Limb (tissue), 2 donors: ENCODE measurements at regions not wholly inside any gene's neighbourhood (a gene's known extent, or its start where the extent isn't known, plus 50 kb on each side); places are given as distances from the start of the nearest gene placed in this dataset.
A peak's percentile ranks its signal among the peaks of the same experiment; 100 is the strongest.

Source experiments
- DNase-seq, 2 donors: peaks; one replicate each; pipeline ENCODE4 v3.0.0-alpha.2; 2016; ENCODE audit errors: extremely low spot score in 2 of 2

DNA sequence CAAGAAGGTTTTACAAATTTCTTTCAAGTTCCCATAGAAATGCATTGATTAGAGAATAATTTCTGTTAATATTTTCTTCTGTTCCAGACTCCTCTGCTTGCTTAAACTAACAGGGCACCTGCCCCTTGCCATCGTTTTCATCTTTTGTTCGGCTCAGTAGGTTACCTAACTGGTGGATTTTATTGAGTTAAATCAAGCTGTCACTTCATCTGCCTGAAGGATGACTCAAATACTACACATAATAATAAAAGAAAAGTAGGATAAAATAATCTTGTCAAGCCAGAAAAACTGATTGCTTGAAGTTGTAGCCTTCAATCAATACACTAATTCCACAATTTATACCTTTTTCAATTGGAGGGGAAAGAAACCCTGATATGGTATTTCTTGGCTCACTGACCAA is 234.0 kb downstream of the NR4A2 start:
- no peak for DNase-seq

DNA sequence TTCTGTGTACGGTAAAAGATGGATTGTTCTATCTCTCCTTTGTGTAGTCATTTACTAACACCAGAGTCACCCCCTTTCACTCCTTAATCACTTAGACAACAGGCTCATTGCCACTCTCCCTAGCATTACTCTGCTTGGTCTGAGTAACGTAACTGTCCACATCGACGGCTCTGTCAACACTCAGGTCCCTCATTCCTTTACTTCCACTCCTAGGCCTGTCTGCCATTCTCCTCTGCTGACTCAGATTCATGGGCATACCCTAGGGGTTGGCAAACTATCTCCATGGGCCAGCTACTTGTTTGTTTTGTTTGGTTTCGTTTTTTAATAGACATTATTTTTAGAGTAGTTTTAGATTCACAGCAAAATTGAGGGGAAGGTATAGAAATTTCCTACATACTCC is 243.9 kb downstream of the NR4A2 start:
- no peak for DNase-seq

DNA sequence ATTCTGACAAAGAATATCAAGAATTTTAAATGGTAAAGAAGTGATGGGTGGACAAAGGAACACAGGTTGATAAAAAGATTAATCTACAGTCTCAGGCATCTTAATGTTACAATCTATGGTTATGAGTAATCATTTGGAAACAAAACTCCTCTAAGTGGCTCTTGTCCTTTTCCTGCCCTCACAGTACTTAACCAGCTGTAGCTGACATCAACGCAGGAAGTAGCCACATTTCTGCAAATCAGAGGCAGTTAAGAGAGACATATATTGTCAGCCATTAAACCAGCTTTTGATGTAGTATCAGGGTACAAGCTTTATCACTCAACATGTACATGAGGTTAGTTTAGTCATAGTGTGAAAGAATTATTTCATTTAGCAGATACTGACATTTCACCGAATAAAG is 244.6 kb downstream of the NR4A2 start:
- DNase-seq, result peak in 1 of 2 donors; percentile 21

DNA sequence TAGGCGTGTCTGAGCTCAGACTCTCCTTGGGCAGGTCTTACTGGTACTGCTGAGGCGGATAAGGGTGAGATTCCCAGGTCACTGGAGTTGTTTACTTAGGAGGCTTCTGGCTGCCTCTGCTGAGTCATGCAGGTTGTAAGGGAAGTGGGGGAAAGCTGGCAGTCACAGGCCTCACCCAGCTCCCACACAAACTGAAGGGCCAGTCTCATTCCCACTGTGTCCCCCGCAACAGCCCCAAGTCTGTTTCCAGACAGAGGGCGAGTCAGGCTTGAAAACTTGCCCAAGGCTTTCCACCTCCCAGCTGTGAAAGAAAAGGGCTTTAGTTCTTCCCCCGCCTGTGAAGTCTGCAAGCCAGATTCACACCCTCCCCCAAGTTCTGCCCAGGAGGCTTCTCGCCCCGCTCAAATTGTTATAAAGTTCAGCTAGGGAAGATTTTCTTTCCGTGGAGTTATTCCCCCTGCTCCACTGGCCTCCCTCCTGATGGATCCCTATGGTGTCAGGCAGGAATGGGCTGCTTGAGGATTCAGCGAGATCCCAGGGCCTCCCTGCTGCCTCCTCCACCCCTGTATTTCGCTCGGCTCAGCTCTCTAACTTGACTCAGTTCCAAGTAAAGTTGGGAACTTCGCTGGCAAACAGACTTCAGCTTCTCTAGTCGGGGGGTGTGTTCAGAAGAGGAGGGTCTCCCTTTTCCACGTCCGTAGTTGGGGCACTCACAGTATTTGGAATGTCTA is 248.6 kb downstream of the NR4A2 start:
- peak in 1 of 2 donors; percentile 22 for DNase-seq

DNA sequence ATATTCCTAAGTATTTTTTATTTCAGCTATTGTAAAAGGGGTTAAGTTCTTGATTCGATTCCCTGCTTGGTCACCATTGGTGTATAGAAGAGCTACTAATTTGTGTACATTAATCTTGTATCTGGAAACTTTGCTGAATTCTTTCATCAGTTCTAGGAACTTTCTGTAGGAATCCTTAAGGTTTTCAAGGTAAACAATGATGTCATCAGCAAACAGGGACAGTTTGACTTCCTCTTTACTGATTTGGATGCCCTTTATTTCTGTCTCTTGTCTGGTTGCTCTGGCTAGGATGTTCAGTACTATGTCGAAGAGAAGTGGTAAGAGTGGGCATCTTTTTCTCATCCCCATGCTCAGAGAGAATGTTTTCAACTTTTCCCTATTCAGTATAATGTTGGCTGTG is 252.7 kb downstream of the NR4A2 start:
- no peak for DNase-seq

DNA sequence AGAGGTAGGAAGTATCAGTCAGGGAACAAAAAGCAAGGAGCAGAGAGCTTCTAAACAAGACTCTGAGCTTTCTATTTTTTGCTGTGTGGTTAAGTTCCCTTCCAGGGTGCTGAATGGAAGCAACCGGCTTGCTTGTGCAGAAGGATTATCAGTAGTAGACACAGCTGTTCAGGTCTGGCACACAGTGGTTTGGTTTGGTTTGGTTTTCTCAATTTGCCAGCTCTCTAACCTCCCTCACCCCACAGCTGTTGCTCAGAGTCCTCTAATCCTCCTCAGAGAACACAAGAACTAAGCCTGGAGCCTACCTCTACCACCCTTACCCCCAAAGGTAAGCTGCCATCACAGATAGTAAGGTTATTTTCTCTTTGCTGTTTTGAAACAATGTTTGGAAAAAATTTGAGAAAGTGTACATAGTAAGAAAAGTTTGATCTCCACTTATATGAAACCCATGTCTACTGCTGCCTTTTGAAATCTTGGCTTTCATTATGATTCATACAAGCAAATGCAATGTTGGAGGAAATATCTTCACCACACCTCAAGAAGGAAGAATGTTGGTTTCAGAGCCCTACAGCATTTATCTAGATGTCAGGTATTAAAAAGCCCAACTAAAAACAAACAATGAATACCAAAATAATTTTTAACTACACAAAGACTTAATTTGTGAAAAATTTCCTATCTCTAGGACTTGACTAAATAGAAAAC is 255.3 kb downstream of the NR4A2 start:
- DNase-seq, result no peak

DNA sequence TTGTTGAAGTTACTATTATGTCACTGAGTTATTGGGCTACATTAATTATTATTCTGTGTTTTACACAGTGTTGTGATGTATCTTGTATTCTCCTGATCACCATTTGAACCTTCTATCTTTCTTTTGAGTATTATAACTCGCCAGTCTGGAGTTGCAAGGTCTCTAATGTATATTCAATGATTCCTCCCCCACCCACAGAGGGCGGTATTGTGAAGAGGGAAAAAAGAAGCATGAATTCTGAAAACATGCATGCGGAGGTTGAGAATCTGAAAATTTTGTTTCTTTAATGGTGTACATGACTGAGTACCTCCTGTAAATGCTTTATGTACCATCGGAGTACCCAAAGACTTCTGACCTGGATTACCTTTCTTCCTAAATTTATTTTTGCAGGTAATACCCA is 266.6 kb downstream of the NR4A2 start:
- no peak for DNase-seq

DNA sequence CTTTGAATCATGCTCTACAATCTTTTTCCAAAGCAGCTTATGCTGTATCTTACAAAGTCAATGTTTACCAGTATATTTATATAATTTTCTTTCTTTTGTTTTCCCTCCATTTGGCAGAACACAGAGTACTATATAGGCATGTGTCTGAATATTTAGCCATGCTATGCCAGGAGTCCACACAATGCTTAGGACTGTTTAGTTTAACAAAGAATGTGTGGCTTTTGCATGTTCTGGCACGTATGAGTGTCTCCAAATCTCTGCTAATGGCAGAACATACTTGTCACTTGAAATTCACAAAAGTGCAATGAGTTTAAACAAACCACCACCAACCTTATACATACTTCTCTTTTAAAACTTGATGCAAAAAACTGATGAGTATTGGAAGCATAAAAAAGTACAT is 268.0 kb downstream of the NR4A2 start:
- no peak for DNase-seq

DNA sequence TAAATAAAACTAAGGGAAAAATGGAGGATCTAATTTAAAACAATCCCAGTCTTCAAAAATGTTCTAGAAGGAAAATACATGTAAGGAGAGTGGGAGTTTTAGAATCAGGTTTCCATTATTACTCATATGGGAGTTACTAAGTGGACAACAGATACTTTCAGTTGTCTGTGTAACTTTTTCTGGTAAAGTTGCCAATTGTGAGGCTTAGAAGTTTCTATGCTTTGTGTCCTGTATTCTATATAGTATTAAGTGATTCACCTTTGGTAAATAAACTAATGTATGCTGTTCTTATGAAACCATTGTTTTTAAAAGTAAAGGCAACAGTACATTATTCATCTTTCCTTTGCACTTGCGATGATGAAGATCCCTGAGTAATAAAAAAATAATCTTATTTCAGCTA is 274.9 kb downstream of the NR4A2 start:
- no peak for DNase-seq

DNA sequence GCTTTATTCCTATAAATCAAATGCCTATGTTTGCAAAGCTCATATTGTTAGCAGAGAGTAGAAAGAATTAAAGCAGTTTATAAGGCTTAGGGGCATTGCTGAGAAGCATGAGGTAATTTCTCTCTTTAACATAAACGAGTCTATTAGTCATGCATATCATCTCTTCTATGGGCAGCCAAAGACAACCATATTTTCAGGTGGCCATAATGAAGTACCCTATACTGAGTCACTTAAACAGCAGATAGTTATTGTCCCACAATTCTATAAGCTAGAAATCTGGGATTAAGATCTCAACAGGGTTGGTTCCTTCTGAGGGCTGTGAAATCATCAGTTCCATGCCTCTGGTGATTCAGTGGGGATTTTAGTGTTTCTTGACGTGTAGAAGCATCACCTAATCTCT is 277.5 kb downstream of the NR4A2 start:
- DNase-seq, result no peak

DNA sequence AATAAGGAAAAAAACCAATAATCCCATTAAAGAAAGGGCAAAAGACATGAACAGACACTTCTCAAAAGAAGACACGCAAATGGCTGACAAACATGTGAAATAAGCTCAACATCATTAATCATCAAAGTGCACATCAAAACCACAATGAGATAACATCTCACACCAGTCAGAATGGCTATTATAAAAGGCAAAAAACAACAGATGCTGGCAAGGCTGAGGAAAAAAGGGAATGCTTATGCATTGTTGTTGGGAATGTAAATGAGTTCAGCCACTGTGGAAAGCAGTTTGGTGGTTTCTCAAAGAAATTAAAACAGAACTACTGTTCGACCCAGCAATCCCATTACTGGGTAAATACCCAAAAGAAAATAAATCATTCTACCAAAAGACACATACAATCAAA is 285.6 kb downstream of the NR4A2 start:
- DNase-seq, result no peak

DNA sequence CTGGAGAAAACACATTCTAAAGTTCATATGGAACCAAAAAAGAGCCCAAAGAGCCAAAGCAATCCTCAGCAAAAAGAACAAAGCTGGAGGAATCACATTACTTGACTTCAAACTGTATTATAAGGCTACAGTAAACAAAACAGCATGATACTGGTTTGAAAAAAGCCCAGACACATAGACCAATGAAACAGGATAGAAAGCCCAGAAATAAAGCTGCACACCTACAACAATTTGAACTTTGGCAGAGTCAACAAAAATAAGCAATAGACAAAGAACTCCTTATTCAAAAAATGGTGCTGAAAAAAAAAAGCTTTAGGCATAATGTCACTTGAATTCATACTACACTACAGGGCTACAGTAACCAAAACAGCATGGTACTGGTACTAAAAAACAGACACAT is 289.6 kb downstream of the NR4A2 start:
- no peak for DNase-seq

DNA sequence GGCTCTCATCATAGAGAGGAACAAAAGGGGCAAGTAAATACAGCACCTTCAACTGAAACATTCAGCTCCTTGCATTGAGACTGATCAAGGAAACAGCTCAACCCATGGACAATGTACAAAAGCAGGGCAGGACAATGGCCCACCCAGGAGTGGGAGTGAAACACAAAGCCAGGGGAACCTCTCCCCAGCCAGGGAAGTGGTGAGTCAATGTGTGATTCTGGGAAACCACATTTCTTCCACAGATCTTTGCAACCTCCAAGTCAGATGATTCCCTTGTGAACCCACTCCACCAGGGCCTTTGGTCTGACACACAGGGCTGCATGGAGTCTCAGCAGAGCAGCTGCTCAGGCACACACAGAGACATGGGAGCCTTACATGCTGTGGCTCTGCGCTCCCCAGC is 294.5 kb downstream of the NR4A2 start:
- DNase-seq, result no peak

DNA sequence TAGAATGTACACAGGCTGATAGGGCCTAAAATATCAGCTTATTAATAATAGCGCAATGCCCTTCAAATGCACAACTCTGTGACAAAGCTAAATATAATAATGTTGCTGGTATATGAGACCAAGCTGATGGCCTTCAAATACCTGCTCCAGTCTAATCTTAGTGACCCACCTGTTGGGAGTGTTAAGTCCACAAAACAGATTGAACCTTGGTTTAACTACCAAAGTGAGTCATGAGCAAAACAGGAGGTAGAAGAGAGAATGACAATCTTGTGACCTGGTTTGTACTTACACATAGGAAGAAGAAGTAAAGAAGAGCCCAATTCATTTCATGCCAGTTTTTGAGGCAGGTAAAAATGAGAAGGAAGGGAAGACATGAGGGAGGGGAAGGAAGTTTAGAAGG is 295.0 kb downstream of the NR4A2 start:
- no peak for DNase-seq

DNA sequence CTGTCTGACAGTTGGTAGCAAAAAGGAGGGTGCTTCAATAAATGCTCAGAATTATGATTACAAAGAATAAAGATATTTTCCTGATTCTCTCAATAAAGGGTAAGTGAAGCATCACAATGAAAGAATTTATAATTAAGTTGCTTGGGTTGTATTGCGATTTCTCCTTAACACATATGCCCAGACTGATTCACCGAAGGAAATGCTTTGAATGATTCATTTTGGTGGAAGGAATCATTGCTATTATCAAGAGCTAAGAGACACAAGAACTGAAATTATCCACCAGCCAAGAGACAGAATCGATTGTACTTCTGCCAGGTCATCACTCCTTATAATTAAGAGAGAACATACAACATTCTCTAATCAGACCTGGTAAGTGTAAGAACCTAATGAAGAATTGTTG is 301.4 kb downstream of the NR4A2 start:
- DNase-seq, result no peak

DNA sequence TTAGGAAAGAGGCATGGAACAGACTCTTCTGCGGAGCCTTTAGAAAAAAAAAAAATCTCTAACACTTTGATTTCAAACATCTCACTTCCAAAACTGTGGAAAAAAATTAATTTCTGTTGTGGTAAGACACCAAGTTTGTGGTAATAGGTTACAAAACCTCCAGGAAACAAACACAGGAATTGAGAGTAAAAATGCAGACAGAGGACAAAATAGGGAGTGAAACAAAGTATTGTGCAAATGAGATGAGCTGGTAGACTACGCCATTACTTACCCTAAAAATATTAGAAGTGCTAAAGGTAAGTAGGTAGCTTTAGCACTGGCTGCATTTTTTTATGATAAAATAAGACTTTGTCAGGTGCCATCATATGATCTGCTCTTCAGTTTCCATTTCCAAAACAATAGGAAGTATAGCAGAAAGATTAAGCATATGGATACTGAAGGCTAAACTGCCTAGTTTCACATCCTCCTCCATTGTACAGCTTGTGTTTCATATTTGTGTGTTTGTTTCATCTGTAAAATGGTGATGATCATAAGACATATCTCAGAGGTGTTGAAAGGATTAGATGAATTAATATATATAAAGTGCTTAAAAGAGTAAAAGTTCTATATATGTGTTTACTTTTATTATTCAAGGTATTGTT is 309.2 kb downstream of the NR4A2 start:
- DNase-seq, result no peak

DNA sequence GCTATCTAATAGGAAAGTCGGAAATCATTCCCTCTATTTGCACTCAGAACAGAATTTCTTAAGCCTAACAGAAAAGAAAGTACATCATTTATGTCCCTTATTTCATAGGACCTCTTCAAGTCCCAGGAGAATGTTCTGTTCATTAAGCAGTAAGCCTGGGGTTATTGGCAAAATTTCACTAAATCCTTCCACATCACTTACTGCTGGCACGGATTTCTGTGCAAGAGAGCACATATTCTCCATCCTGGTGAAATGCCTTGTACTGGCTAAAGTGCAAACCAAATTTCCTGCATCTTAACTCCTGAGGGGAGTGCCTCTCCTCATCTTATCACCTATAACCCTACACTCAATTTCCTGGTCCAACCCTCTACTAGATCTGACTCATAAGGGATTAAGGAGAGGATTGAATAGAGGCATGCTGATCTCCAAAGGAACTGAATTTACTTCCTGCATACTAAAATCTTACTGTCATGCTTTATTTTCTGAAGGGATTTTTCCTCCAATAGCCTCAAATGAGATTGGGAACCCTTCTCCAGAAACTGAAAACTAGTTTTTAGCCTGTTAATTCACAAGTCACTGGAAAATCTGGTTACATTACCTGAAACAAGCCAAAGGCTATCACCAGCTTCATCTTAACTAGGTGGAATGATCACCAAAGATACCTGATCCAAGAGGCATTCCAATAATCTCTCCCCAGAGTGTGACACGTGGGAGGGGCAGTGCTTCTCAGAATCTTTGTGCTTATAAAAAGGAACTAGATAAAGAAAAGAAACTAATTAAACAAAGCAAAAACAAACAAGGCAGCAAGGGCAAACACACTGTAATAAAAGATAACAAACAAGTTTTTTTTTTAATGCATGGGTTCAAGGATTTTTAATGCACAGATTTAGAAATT is 311.1 kb downstream of the NR4A2 start:
- DNase-seq, result no peak

DNA sequence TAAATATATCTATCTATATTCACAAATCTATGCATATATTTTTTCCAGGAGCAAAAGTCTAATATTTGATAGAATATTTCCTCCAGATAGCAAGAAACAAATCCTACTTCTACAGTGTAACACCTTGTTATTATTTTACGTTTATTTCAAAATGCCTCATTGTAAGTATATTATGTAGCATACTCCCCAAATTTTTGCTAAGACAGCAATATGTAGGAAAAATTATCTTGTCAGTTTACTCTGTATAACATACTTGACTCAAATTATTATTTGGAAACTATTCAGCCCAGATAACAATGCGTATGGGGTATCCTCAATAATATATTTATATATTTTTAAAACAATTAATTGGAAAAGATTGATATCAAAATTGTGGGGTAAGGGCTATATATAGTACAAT is 313.2 kb downstream of the NR4A2 start:
- DNase-seq, result no peak

DNA sequence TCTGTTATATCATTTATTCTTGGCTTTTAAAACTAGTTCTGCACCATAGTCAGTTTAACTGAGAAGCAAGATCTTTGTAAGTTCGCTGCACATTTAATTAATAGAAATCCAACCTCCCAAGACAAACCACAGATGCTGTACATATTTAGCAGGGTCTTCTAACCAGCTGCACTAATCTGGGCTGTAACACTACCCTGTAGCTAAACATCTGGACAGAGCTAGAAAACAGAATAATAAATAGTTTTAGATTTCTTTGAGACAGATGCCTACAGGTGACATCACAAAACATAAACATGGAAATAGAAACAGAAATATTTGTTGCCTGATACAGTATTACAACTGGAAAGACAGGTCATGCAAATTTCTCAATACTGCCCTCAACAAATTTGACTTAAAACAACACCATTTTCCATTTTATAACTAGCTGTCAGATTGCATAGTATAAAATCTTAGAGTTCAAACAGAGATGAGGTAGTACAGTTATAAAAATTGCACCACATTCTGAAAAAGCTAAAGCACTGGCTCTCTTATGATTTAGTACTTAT is 315.1 kb downstream of the NR4A2 start:
- peak in 1 of 2 donors; percentile 30 for DNase-seq

DNA sequence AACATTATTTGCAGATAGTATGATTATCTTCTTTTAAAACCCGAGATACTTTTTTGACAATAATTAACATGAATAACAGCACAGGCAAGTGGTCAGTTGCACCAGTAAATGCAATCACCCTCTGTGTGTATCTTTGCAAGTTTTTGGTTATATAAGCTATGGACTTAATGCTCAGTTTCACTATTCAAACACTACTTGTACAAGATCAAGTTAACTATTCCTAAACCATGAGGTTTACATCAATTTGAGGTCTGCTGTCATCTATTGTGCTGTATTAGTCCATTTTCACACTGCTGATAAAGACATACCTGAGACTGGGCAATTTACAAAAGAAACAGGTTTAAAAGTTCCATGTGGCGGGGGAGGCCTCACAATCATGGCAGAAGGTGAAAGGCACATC is 323.2 kb downstream of the NR4A2 start:
- no peak for DNase-seq
